Muscle of arm (tissue), 1 donor: ENCODE measurements at regions not wholly inside any gene's neighbourhood (a gene's known extent, or its start where the extent isn't known, plus 50 kb on each side); places are given as distances from the start of the nearest gene placed in this dataset.
A peak's percentile ranks its signal among the peaks of the same experiment; 100 is the strongest.

Experiments used
- DNase-seq: peaks from one replicate; pipeline ENCODE4 v3.0.0-alpha.2; 2013

- no peak for DNase-seq
Measured at GRCh38 chr10:27451054-27451453, 53.0 kb upstream of the RAB18 start.

- DNase-seq = no peak
Measured at GRCh38 chr10:27450225-27450624, 53.9 kb upstream of the RAB18 start.

GRCh38 chr10:27449571-27449970 lies 54.5 kb upstream of the RAB18 start:
- no peak for DNase-seq

GRCh38 chr10:27448921-27449320 lies 55.2 kb upstream of the RAB18 start:
- no peak for DNase-seq

GRCh38 chr10:27447540-27447939 lies 56.6 kb upstream of the RAB18 start:
- DNase-seq = no peak

- peak; percentile 35 for DNase-seq
Measured at GRCh38 chr10:27446091-27446918, 57.8 kb upstream of the RAB18 start.

- DNase-seq = no peak
Measured at GRCh38 chr10:27445070-27445469, 59.0 kb upstream of the RAB18 start.

- DNase-seq = peak; percentile 9
Measured at GRCh38 chr10:27440478-27440877, 63.6 kb upstream of the RAB18 start.

GRCh38 chr10:27440021-27440420 lies 64.1 kb upstream of the RAB18 start:
- no peak for DNase-seq

GRCh38 chr10:27439101-27439500 lies 65.0 kb upstream of the RAB18 start:
- DNase-seq = no peak

- DNase-seq = no peak
Measured at GRCh38 chr10:27437775-27438174, 66.3 kb upstream of the RAB18 start.

GRCh38 chr10:27436710-27437109 lies 67.4 kb upstream of the RAB18 start:
- no peak for DNase-seq

GRCh38 chr10:27433976-27434375 lies 70.1 kb upstream of the RAB18 start:
- no peak for DNase-seq

GRCh38 chr10:27426948-27427467 lies 77.1 kb upstream of the RAB18 start:
- no peak for DNase-seq

GRCh38 chr10:27413831-27414348 lies 90.2 kb upstream of the RAB18 start:
- no peak for DNase-seq

- peak; percentile 3 for DNase-seq
Measured at GRCh38 chr10:27413387-27413786, 90.7 kb upstream of the RAB18 start.

GRCh38 chr10:27410153-27410552 lies 94.0 kb upstream of the RAB18 start:
- DNase-seq = no peak

GRCh38 chr10:27407271-27407670 lies 96.8 kb upstream of the RAB18 start:
- DNase-seq = no peak

GRCh38 chr10:27399871-27400270 lies 104.2 kb upstream of the RAB18 start:
- no peak for DNase-seq

- no peak for DNase-seq
Measured at GRCh38 chr10:27393961-27394360, 110.1 kb upstream of the RAB18 start.

- DNase-seq = no peak
Measured at GRCh38 chr10:27392606-27393005, 111.5 kb upstream of the RAB18 start.

- DNase-seq = no peak
Measured at GRCh38 chr10:27391916-27392315, 112.2 kb upstream of the RAB18 start.

- no peak for DNase-seq
Measured at GRCh38 chr10:27391325-27391724, 112.8 kb upstream of the RAB18 start.

- DNase-seq = no peak
Measured at GRCh38 chr10:27390681-27391080, 113.4 kb upstream of the RAB18 start.
